SU-DHL-6 (cell line): ENCODE measurements at regions not wholly inside any gene's neighbourhood (a gene's known extent, or its start where the extent isn't known, plus 50 kb on each side); places are given as distances from the start of the nearest gene placed in this dataset.

ENCODE experiments used
- H2AFZ ChIP-seq: fragments of 200-600 bp; sonication (generic); 2 replicates; pipeline ENCODE4 v1.6.1; 2014; ENCODE audit warnings: low read depth, mild to moderate bottlenecking, moderate library complexity, mixed read lengths, antibody characterized with exemption, low read length; ENCODE audit not compliant: severe bottlenecking
- H3F3A ChIP-seq: fragments of 200-600 bp; shearing (Covaris generic); 2 replicates; pipeline ENCODE4 v1.6.0; 2016; ENCODE audit warnings: antibody characterized with exemption, mild to moderate bottlenecking; ENCODE audit not compliant: insufficient read depth
- H3K27ac ChIP-seq: fragments of 200-600 bp; sonication (generic); 2 replicates; pipeline ENCODE4 v1.5.1; 2016; ENCODE audit warnings: low read depth, mild to moderate bottlenecking, low read length, moderate library complexity, mixed read lengths
- H3K27me3 ChIP-seq: fragments of 200-600 bp; sonication (generic), shearing (Covaris generic); 2 replicates; pipeline ENCODE4 v1.6.0; 2014; ENCODE audit warnings: mild to moderate bottlenecking, low read length
- H3K36me3 ChIP-seq: fragments of 200-600 bp; sonication (generic); 2 replicates; pipeline ENCODE4 v1.6.1; 2014; ENCODE audit warnings: mild to moderate bottlenecking, low read length, mixed read lengths
- H3K4me2 ChIP-seq: fragments of 300-600, 200-600 bp; shearing (Covaris generic), sonication (generic); 2 replicates; pipeline ENCODE4 v1.6.0; 2014; ENCODE audit warnings: low read length, low read depth, mild to moderate bottlenecking; ENCODE audit not compliant: poor library complexity, severe bottlenecking
- H3K4me3 ChIP-seq: fragments of 200-600 bp; sonication (generic); 2 replicates; pipeline ENCODE4 v1.5.1; 2014; ENCODE audit warnings: antibody characterized with exemption, low read length, mild to moderate bottlenecking, mixed read lengths; ENCODE audit not compliant: insufficient read depth, poor library complexity, severe bottlenecking
- H3K79me2 ChIP-seq: fragments of 200-600 bp; sonication (generic); 2 replicates; pipeline ENCODE4 v1.6.1; 2014; ENCODE audit warnings: mild to moderate bottlenecking, low read length, moderate library complexity; ENCODE audit not compliant: insufficient read depth
- H3K9ac ChIP-seq: fragments of 200-600 bp; sonication (generic); 2 replicates; pipeline ENCODE4 v1.7.0; 2014; ENCODE audit warnings: mild to moderate bottlenecking, low read length
- H3K9me2 ChIP-seq: fragments of 200-600 bp; sonication (generic); replicated peaks from 2 replicates; pipeline ENCODE4 v1.6.1; 2014; ENCODE audit warnings: low read length; ENCODE audit not compliant: insufficient read depth
- H3K9me3 ChIP-seq: fragments of 200-600 bp; sonication (generic); 2 replicates; pipeline ENCODE4 v1.6.1; 2014; ENCODE audit warnings: low read length, mixed read lengths; ENCODE audit not compliant: insufficient read depth
- H4K20me1 ChIP-seq: fragments of 200-600 bp; sonication (generic); 2 replicates; pipeline ENCODE4 v1.6.1; 2014; ENCODE audit warnings: low read depth, mild to moderate bottlenecking, antibody characterized with exemption, low read length, moderate library complexity, mixed read lengths
- CTCF ChIP-seq: fragments of 200-600 bp; sonication (generic); IDR thresholded peaks from one replicate; pipeline ENCODE4 v1.5.1; 2017; ENCODE audit warnings: antibody characterized with exemption, mild to moderate bottlenecking, low read length, moderate library complexity; ENCODE audit not compliant: insufficient read depth, poor library complexity, severe bottlenecking
- EZH2phosphoT487 ChIP-seq: fragments of 200-600 bp; sonication (generic), shearing (Covaris generic); conservative IDR thresholded peaks from 2 replicates; pipeline ENCODE4 v1.6.1; 2018; ENCODE audit warnings: mild to moderate bottlenecking, antibody characterized with exemption, low read length, moderate library complexity, mixed read lengths

- H3K4me2 ChIP-seq, result no peak overlapping the region
- TF ChIP-seq EZH2phosphoT487, result no peak
- no peak for TF ChIP-seq CTCF
- no peak overlapping the region for H2AFZ ChIP-seq
- H3K79me2 ChIP-seq, result no peaks in the 10 kb centered on the region
- no peaks in the 10 kb centered on the region for H3F3A ChIP-seq
- no peak overlapping the region for H3K27ac ChIP-seq
- H3K9me3 ChIP-seq, result no peaks in the 10 kb centered on the region
- H3K9me2 ChIP-seq, result no peaks in the 10 kb centered on the region
- H3K27me3 ChIP-seq, result no peaks in the 10 kb centered on the region
- no peak overlapping the region for H3K4me3 ChIP-seq
- no peak overlapping the region for H3K9ac ChIP-seq
- H3K36me3 ChIP-seq, result no peaks in the 10 kb centered on the region
- H4K20me1 ChIP-seq, result no peaks in the 10 kb centered on the region
These were observed 81.2 kb downstream of the CXXC4 start for GRCh38 chr4:104413487-104413886.

- H3K27ac ChIP-seq, result no peak overlapping the region
- H3K9ac ChIP-seq, result no peak overlapping the region
- no peaks in the 10 kb centered on the region for H3K9me3 ChIP-seq
- H3K36me3 ChIP-seq, result no peaks in the 10 kb centered on the region
- no peak overlapping the region for H3K4me2 ChIP-seq
- no peaks in the 10 kb centered on the region for H3K27me3 ChIP-seq
- H3K79me2 ChIP-seq, result no peaks in the 10 kb centered on the region
- no peaks in the 10 kb centered on the region for H3F3A ChIP-seq
- no peak for TF ChIP-seq EZH2phosphoT487
- TF ChIP-seq CTCF, result no peak
- no peak overlapping the region for H2AFZ ChIP-seq
- no peaks in the 10 kb centered on the region for H4K20me1 ChIP-seq
- no peaks in the 10 kb centered on the region for H3K9me2 ChIP-seq
- H3K4me3 ChIP-seq, result no peak overlapping the region
These were observed 82.3 kb downstream of the CXXC4 start for GRCh38 chr4:104412344-104412743.

- H3K9me3 ChIP-seq, result no peaks in the 10 kb centered on the region
- no peaks in the 10 kb centered on the region for H3K9me2 ChIP-seq
- no peak overlapping the region for H2AFZ ChIP-seq
- no peak overlapping the region for H3K4me2 ChIP-seq
- TF ChIP-seq EZH2phosphoT487, result no peak
- no peak for TF ChIP-seq CTCF
- no peaks in the 10 kb centered on the region for H3K36me3 ChIP-seq
- H3K9ac ChIP-seq, result no peak overlapping the region
- H3K79me2 ChIP-seq, result no peaks in the 10 kb centered on the region
- H4K20me1 ChIP-seq, result no peaks in the 10 kb centered on the region
- H3K4me3 ChIP-seq, result no peak overlapping the region
- H3K27me3 ChIP-seq, result no peaks in the 10 kb centered on the region
- no peak overlapping the region for H3K27ac ChIP-seq
- H3F3A ChIP-seq, result no peaks in the 10 kb centered on the region
These were observed 83.2 kb downstream of the CXXC4 start for GRCh38 chr4:104411502-104411901.

- no peak for TF ChIP-seq EZH2phosphoT487
- no peak for TF ChIP-seq CTCF
- H3K79me2 ChIP-seq, result no peaks in the 10 kb centered on the region
- no peaks in the 10 kb centered on the region for H3K9me2 ChIP-seq
- no peak overlapping the region for H3K4me3 ChIP-seq
- H3K36me3 ChIP-seq, result no peaks in the 10 kb centered on the region
- no peaks in the 10 kb centered on the region for H3K27me3 ChIP-seq
- H2AFZ ChIP-seq, result no peak overlapping the region
- H4K20me1 ChIP-seq, result no peaks in the 10 kb centered on the region
- H3K9ac ChIP-seq, result no peak overlapping the region
- H3K4me2 ChIP-seq, result no peak overlapping the region
- H3K9me3 ChIP-seq, result no peaks in the 10 kb centered on the region
- no peak overlapping the region for H3K27ac ChIP-seq
- no peaks in the 10 kb centered on the region for H3F3A ChIP-seq
These were observed 85.8 kb downstream of the CXXC4 start for GRCh38 chr4:104408878-104409277.
